ENCODE measurements at regions not wholly inside any gene's neighbourhood (a gene's known extent, or its start where the extent isn't known, plus 50 kb on each side); places are given as distances from the start of the nearest gene placed in this dataset.

GRCh38 chr9:99335280-99335679 is 113.2 kb downstream of the SEC61B start:
- no peak overlapping the region for H3K4me3 ChIP-seq (ENCODE audit: low read depth, low read length)
- no peak for DNase-seq
- TF ChIP-seq CTCF (IDR thresholded peaks at IDR 0.05; ENCODE audit: low read depth, low read length, missing control alignments): no peak
- H3K27me3 ChIP-seq (replicated peaks): no peaks in the 10 kb centered on the region
- in situ Hi-C loops (cut with HindIII; ENCODE audit: low pct_ligation_motif_present, low sequenced_read_pairs): no loop called here
- no peak overlapping the region for H3K27ac ChIP-seq
- no peaks in the 10 kb centered on the region for H3K36me3 ChIP-seq (replicated peaks)

DNA sequence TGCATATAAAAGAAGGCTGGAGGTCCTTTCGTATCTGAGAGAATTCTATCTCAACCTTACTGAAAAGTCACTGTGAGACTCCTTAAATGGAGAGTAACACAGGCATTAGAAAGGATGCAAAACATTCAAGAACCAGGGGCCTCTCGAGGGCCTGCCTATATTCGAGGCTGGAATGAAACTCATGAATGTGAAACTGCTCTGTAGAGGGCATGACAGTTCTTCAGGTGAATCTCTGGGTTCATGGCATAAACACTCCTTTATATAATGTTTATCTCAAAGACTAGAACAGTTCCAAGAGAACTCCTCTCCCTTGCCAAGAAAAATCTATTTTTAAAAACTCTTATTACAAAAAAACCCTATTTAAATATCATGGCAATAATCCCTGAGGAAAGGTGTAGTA is 113.9 kb downstream of the SEC61B start:
- in situ Hi-C loops (cut with HindIII; ENCODE audit: low pct_ligation_motif_present, low sequenced_read_pairs): no loop called here
- Histone ChIP-seq H3K27me3 (replicated peaks) (no peaks in the 10 kb centered on the region), H3K36me3 (replicated peaks) (no peaks in the 10 kb centered on the region), H3K27ac (no peak overlapping the region), H3K4me3 (ENCODE audit: low read depth, low read length) (no peak overlapping the region)
- TF ChIP-seq CTCF (IDR thresholded peaks at IDR 0.05; ENCODE audit: low read depth, low read length, missing control alignments): no peak
- no peak for DNase-seq

DNA sequence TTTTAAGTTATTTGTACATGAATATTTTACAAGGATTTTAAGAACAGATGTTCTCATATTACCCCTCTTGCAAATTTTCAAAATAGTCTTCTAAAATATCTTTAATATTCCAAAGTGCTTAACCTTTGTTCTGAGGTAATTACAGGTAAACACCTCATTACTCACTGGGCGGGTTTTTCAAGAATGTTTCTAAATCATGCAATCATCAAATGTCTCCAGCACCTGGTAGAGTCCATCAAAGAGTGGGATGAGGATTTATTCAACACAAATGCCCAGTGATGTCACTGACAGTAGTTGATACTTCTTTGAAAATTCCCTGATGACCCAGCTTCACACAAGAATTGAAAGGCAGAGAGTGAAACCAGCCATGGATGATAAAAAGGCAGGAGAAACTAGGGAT is 114.4 kb downstream of the SEC61B start:
- H3K36me3 ChIP-seq (replicated peaks): no peaks in the 10 kb centered on the region
- in situ Hi-C loops (cut with HindIII; ENCODE audit: low pct_ligation_motif_present, low sequenced_read_pairs): no loop called here
- H3K27me3 ChIP-seq (replicated peaks): no peaks in the 10 kb centered on the region
- no peak for DNase-seq
- no peak for TF ChIP-seq CTCF (IDR thresholded peaks at IDR 0.05; ENCODE audit: low read depth, low read length, missing control alignments)
- no peak overlapping the region for H3K27ac ChIP-seq
- H3K4me3 ChIP-seq (ENCODE audit: low read depth, low read length): no peak overlapping the region

DNA sequence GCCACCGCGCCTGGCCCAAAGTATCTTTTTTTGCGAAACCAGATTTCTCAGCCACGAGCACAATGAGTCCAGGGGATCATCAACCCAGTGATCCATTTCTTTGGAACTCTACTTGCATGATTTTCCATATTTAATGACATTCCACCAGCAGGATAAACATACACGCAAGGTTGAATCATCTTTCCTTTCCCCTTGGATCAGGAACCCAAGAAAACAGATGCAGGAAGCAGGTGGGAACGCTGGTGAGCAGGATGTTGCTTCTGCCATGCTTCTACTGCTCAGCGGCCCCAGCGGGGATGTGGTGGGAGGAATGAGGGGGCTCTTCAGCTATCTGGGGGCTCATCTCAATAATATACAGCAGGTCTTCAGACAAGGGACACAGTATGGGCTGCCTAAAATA is 118.2 kb downstream of the SEC61B start:
- DNase-seq: no peak
- Histone ChIP-seq H3K27me3 (replicated peaks) (no peaks in the 10 kb centered on the region), H3K36me3 (replicated peaks) (no peaks in the 10 kb centered on the region), H3K27ac (no peak overlapping the region), H3K4me3 (ENCODE audit: low read depth, low read length) (no peak overlapping the region)
- in situ Hi-C loops (cut with HindIII; ENCODE audit: low pct_ligation_motif_present, low sequenced_read_pairs): no loop called here
- TF ChIP-seq CTCF (IDR thresholded peaks at IDR 0.05; ENCODE audit: low read depth, low read length, missing control alignments): no peak

- no peak overlapping the region for H3K4me3 ChIP-seq (ENCODE audit: low read depth, low read length)
- H3K27ac ChIP-seq: no peak overlapping the region
- no peak for DNase-seq
- TF ChIP-seq CTCF (IDR thresholded peaks at IDR 0.05; ENCODE audit: low read depth, low read length, missing control alignments): no peak
- no peaks in the 10 kb centered on the region for H3K36me3 ChIP-seq (replicated peaks)
- H3K27me3 ChIP-seq (replicated peaks): no peaks in the 10 kb centered on the region
- in situ Hi-C loops (cut with HindIII; ENCODE audit: low pct_ligation_motif_present, low sequenced_read_pairs): no loop called here
Measured at GRCh38 chr9:99341686-99342085, 119.6 kb downstream of the SEC61B start.

DNA sequence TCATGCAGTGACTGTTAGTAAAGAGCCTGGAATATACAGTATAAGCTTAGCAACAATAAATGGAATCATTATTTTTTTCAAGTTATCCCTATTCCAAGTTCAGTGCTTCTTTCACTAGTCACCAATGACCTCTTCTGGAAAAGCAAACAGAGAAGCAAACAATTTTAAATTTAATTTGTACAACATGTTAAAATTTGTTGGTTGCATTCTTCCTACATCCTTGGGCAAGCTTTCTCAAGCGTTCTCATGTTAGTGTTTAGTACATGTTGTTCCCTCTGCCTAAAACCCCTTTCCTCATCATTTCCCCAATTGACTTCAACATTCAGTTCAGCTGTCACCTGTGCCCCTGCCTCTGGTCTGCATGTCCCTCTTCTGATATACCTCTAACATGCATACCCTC is 123.4 kb downstream of the SEC61B start:
- Histone ChIP-seq H3K4me3 (ENCODE audit: low read depth, low read length) (no peak overlapping the region), H3K27ac (no peak overlapping the region)

More for the DNA sequence above, 123.4 kb downstream of the SEC61B start:
- no peak for TF ChIP-seq CTCF (IDR thresholded peaks at IDR 0.05; ENCODE audit: low read depth, low read length, missing control alignments)
- H3K27me3 ChIP-seq (replicated peaks): no peaks in the 10 kb centered on the region
- no peaks in the 10 kb centered on the region for H3K36me3 ChIP-seq (replicated peaks)
- in situ Hi-C loops (cut with HindIII; ENCODE audit: low pct_ligation_motif_present, low sequenced_read_pairs): no loop called here
- DNase-seq: no peak

All from brain microvascular endothelial cell (primary cell).